AG09319 (cell line): ENCODE measurements at regions not wholly inside any gene's neighbourhood (a gene's known extent, or its start where the extent isn't known, plus 50 kb on each side); places are given as distances from the start of the nearest gene placed in this dataset.
"Not testable (repeated sequence)": the region's sequence is repeated elsewhere in the genome, so short reads cannot be mapped to it uniquely, and the experiment has no call there.

Source experiments
- DNase-seq: peaks from one replicate; pipeline ENCODE4 v3.0.0-alpha.2; 2010; ENCODE audit warnings: low read depth; ENCODE audit errors: extremely low read depth
- CTCF ChIP-seq: IDR thresholded peaks from 2 replicates; pipeline ENCODE4 v1.5.1; 2011; ENCODE audit warnings: low read depth, mild to moderate bottlenecking, inconsistent platforms, low read length, moderate library complexity

- no peak for DNase-seq
- no peak for TF ChIP-seq CTCF
These were observed 138.9 kb downstream of the ZIC4 start for GRCh38 chr3:147267434-147267833.

- no peak for DNase-seq
These were observed 148.4 kb downstream of the ZIC4 start for GRCh38 chr3:147257944-147258343.

GRCh38 chr3:147256739-147257138 lies 149.6 kb downstream of the ZIC4 start:
- no peak for TF ChIP-seq CTCF
- DNase-seq: no peak

More at GRCh38 chr3:147257944-147258343, 148.4 kb downstream of the ZIC4 start:
- TF ChIP-seq CTCF: no peak

GRCh38 chr3:147246906-147247305 lies 159.4 kb downstream of the ZIC4 start:
- DNase-seq: no peak
- no peak for TF ChIP-seq CTCF

GRCh38 chr3:147245638-147246037 lies 160.7 kb downstream of the ZIC4 start:
- not testable (repeated sequence) for DNase-seq

GRCh38 chr3:147245022-147245421 lies 161.3 kb downstream of the ZIC4 start:
- not testable (repeated sequence) for DNase-seq

GRCh38 chr3:147244397-147244796 lies 161.9 kb downstream of the ZIC4 start:
- no peak for DNase-seq
- no peak for TF ChIP-seq CTCF

GRCh38 chr3:147240581-147240980 lies 165.8 kb downstream of the ZIC4 start:
- no peak for DNase-seq

More at GRCh38 chr3:147240581-147240980, 165.8 kb downstream of the ZIC4 start:
- TF ChIP-seq CTCF: no peak
